GM18870 (cell line): ENCODE measurements at regions not wholly inside any gene's neighbourhood (a gene's known extent, or its start where the extent isn't known, plus 50 kb on each side); places are given as distances from the start of the nearest gene placed in this dataset.

Experiments used
- ATAC-seq: cut with Tn5 transposase; IDR thresholded peaks from one replicate; pipeline ENCODE4 v1.9.1; 2021; ENCODE audit warnings: moderate library complexity; ENCODE audit not compliant: unreplicated experiment

GRCh38 chr16:86015606-86016005 is 116.6 kb downstream of the IRF8 start:
- no peak for ATAC-seq

GRCh38 chr16:86016201-86016965 is 117.4 kb downstream of the IRF8 start:
- no peak for ATAC-seq

DNA sequence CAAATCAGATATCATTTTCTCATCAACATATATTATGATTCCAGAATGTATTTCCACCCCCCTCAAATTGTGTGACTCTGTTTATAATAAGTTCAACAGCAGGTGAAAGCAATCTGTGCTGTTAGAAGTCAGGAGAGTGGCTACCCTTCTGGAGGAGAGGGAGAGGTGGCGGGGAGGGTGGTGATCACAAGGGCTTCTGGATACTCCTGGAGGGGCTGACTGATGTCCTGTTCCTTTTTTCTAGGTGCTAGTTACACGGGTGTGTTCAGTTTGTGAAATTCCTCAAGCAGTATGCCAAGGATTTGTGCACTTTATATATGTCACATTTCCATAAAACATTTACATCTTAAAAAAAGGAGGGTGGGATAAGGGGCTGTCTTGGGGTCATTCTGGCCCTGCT is 119.1 kb downstream of the IRF8 start:
- no peak for ATAC-seq

DNA sequence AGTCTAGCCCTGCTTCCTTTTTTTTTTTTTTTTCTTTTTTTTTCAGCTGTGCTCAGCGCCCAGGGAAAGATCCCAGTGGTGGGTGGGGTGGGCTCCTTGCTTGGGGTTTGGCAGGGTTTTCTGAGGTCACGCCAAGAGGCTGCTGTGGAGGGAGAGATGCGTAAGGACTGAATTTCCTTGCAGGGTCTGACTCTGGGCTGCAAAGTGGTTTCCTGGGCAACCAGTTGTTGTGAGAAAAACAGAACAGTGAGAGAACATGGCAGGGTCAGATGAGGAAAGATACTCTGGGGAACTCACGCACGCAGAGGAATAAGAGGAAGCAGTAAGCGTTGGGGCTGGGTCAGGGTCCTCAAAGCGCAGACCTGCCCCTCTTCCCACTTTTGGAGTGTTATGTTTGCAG is 119.5 kb downstream of the IRF8 start:
- no peak for ATAC-seq

DNA sequence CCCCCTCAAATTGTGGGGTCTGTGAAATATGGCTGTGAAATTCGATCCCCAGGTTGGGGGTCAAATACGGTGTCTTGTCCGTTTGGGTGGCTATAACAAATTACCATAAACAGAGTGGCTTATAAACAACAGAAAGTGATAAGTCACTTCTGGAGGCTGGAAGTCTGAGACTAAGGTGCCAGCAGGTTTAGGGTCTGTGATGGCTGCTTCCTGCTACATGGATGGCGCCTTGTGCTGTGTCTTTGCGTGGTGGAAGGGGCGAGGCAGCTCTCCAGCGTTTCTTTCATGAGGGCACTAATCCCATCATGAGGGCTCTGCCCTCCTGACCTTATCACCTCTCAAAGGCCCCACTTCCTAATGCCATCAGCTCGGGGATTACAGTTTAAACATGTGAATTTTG is 120.0 kb downstream of the IRF8 start:
- no peak for ATAC-seq

DNA sequence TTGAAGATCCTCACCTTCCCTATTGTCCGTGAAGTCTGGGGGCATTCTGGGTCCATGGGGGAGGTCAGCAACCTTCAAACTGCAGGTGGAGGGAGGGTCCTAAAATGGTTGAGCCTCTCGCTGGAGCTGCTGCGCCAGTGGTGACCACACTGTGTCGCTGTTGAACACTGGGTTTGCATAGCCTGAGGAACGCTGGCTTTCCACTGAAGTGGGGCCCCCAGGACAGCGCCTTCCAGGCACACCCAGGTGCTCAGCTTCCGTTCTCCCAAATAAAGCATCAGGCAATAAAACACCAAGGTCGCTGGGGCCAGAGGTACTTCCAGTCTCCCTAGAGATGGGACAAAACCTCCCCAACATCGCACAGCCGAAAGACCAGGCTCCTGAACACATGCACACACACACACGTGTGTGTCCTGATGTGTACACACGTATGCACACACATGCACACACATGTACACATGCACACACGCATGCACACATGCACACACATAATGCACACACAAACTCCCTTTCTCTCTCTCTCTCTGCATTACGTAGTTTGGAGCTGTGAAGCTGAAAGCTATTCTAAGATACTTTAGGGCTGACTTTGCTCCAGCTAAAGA is 120.6 kb downstream of the IRF8 start:
- no peak for ATAC-seq

DNA sequence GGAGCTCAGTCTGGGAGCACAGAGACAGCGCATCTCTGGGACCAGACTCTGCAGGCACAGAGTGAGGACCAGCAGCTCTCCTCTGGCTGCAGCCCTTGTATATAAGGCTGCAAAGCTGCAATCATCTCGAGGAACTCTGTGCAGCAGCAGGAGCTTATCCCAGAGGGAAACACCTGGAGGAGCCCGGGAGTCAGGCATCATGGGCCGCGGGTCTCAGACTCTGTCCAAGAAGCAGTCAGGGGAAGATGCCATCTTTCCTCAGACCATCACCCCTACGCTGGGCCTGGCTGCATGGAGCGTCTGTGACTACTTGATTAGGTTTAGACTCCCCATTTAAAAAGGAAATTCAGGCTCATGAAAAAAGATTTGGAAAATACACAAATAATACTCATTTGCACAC is 122.0 kb downstream of the IRF8 start:
- no peak for ATAC-seq

DNA sequence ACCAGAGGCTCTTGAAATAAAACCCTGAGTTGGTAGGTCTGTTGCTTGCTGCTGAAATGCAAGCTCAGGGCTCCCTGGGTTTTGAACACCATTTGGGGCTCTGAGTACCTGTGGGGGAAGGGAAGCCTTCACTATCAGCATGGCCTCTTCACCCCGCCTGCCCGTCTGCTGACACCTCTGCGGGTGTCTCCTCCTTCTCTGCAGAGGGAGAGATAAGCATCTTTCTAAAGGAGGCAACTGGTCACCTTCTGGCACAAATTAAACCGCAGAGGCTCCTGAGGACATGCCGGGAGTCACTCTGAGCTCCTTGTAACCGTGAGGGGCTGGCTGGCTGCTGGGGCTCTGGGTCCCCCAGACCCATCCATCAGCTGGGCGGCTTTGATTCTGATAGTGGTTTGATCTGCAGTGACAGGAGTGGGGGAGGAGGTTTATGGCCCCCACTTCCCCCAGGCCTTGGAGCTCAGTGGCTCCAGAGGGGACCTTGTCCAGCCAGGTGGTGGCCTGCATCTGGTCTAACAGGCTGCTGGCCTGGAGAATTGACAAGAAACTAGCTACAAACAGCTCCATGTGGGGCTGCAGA is 123.5 kb downstream of the IRF8 start:
- no peak for ATAC-seq

GRCh38 chr16:86024210-86024609 is 125.2 kb downstream of the IRF8 start:
- no peak for ATAC-seq

- ATAC-seq, result no peak
Measured at GRCh38 chr16:86025706-86026105, 126.7 kb downstream of the IRF8 start.

DNA sequence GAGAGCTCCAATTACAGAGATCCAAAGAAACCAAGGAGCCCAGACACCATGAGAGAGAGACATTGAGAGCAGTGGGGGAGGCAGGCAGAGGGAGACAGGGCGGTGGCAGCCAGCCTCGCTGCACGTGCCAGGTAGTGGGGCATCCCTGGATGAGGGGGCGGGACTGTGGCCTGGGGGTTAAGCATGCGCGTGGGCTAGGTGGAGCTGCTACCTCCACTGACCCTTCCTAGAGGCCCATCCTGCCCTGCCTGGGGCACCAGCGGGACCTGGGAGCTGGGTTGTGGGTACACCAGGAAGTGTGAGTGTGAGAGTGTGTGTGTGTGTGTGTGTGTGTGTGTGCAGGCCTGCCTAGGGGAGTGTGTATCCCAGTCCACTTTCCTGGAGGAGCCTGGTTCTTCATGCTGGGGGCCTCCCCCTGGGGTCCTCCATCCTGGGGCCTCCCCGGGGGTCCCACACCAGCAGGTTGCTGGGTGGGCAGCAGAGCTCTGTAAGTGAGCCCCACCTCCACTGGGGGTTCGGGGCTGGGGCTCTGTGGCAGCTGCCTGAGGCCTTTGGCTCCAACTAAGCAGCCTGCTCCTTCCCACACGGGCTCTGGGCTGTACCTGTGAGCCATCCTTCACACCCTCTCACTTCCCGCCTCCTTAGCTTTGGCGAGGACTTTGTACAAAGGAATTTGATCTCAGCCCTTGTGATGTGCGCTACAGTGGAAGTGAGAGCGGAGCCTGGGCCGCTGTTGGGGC is 127.4 kb downstream of the IRF8 start:
- ATAC-seq, result no peak

DNA sequence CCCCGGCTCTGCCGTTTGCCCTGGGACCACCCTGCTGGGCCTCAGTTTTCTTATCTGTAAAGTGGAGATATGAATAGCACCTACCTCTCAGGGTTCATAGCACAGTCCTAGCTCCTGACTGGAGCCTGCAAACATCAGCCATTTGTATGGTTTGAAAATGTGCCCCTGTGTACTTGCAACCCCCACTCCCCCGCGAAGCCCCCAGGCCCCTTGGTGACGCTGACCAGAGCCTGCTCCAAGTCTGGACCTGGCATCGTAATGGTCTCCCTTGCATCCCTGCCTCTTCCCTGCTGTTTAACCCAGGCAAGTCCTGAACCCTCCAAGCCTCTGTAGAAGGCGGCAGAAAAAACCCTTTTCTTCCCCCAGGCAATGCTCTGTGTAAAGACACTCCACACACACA is 128.0 kb downstream of the IRF8 start:
- ATAC-seq, result no peak

DNA sequence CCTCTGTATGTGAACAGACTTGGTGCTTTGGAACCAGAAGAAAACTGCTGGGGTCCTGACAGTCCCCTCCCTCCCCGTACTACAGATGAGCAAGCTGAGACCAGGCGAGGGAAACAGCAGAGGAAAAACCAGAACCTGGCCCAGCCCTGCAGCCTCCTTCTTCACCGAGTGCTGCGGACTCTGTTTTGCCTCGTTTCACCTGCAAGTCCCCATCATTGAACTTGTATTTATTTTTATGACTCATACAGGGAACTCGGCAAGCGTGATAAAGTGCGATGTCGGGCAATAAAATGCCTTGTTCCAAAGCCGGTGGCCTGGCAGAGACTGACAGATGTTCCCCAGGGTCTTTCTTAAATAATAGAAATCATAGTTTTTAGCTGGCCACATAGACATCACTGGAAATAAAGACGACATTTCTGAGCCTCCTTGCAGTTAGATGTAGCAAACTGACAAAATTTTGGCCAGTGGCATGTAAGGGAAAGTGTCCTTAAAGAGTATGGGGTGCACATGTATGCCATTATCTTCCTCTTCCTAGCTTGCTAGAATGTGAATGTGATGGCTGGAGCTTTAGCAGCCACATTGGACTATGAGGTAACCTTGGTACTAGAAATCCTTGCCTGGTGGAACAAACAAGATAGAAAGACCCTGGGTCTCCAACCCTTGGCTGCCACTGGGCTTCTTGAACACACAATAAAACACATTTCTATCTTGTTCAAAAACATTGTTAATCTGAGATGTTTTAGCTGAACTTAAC is 128.6 kb downstream of the IRF8 start:
- ATAC-seq, result no peak

DNA sequence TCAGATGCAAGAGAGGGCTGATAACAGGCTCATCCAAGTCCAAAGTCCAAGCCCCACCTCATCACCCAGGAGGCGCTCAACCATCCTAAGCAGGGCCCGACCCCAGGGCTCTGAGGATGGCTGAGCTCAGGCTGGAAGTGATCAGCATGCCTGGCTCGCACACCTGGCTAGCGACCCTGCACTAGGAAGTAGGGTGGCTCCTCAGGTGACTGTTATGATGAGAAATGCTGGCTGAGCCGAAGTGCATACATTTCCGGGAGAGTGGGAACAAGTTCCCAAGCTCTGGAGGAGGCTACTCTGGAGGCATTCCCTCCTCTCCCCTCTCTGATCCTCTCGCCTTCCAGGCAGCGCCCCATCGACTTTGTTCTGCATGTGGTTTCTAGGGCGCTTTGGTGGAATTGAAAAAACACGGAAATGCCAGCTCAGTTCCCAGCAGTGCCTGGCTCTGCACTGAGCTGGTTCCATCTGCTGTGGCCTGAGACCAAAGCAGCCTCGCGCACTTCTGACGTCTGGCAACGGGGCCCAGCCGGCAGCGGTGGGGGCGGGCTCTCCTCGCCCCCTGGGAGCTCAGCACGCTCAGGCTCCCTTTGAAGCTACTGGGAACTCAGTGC is 130.3 kb downstream of the IRF8 start:
- no peak for ATAC-seq

- ATAC-seq, result no peak
Measured at GRCh38 chr16:86030116-86030515, 131.2 kb downstream of the IRF8 start.

DNA sequence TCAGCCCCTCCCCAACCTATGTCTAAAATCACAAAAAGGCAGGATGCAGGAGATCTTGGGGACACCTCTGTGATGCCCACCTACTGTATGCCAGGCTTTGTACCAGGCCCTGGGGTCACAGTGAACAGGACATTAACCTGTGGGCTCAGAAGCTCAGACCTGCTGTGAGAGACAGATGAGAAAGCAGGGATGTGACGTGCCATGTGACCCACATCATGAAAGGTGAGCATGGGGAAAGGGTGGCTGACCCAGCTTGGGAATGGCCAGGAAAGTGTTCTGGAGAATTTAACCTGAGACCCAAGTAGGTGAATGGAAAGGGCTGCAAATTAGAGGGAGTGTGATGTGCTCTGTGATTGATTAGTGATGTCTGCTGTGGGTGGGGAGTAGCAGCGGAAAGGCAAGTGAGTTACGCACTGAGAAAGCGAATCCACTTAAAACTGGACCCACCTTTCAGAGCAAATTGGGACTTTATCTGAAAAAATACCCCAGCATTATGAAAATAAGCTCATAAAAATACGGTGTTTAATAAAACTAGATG is 132.2 kb downstream of the IRF8 start:
- no peak for ATAC-seq

DNA sequence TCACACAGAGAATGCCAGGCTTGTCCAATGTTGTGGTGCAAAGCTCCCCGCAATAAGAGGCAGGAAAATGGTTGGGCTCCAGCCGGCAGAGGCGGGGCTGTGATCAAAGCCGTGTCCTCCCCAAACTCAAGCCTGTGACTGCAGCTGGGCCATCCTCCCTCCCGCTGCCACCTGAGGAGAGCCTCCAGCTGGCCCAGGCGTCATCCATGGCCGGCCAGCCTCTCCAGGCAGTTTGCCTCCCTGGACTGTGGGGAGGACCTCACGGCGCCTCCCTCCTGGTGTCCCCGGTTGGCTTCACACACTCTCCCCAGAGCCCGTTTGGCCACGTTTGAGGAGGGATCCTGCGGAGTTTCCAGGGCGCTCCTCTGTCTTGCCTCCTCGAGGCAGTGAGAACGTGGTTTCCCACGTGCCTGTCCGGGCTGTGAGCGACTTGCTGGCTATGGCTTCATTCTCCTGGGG is 134.1 kb downstream of the IRF8 start:
- ATAC-seq, result no peak

DNA sequence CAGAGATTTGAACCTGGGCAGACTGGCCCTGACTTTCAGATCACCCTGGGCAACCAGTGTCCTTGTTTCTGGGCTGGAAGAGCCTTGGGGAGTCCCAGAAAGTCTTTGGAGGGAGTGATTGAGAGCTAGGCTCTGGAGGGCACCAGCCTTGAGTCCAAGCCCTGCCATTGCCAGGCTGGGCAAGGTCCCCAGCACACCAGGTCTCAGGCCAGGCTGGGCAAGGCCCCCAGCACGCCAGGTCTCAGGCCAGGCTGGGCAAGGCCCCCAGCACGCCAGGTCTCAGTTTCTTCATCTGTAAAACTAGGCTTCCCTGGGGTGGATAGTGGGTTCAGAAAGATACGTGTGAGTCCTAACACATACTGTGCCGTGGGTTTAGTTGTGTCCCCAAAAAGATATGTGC is 135.0 kb downstream of the IRF8 start:
- no peak for ATAC-seq

DNA sequence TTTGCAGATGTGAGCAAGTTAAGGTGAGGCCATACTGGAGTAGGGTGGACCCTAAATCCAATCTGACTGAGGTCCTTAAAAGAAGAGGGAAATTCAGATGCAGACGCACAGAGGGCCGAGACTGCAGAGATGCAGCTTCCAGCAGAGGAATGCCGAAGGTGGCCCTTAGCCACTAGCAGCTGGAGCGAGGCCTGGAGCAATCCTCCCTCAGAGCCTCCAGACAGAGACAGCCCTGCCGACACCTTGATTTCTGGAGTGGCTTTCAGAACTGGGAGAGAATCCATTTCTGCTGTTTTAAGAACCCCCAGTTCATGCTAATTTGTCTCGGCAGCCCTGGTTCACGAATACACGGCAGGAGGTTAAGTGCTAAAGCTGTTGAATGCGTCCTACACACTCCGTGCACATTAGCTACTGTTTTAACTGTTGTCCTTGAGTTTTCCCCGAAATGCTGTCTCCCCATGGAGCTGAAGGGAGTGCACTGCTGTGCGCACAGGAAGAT is 135.5 kb downstream of the IRF8 start:
- ATAC-seq, result no peak

- ATAC-seq, result no peak
Measured at GRCh38 chr16:86035906-86036305, 136.9 kb downstream of the IRF8 start.
